HG03354 (cell line): ENCODE measurements at regions not wholly inside any gene's neighbourhood (a gene's known extent, or its start where the extent isn't known, plus 50 kb on each side); places are given as distances from the start of the nearest gene placed in this dataset.
"Not testable (repeated sequence)": the region's sequence is repeated elsewhere in the genome, so short reads cannot be mapped to it uniquely, and the experiment has no call there.

Experiments used
- ATAC-seq: cut with Tn5 transposase; IDR thresholded peaks from one replicate; pipeline ENCODE4 v1.9.1; 2021; ENCODE audit warnings: mild to moderate bottlenecking; ENCODE audit not compliant: unreplicated experiment, poor library complexity, severe bottlenecking

GRCh38 chr1:189970331-189971230 is 507.1 kb downstream of the BRINP3 start:
- no peak for ATAC-seq

GRCh38 chr1:189971656-189972055 is 506.0 kb downstream of the BRINP3 start:
- ATAC-seq: no peak

- no peak for ATAC-seq
Measured at GRCh38 chr1:189977184-189977583, 500.5 kb downstream of the BRINP3 start.

- ATAC-seq: no peak
Measured at GRCh38 chr1:189983166-189983890, 494.3 kb downstream of the BRINP3 start.

DNA sequence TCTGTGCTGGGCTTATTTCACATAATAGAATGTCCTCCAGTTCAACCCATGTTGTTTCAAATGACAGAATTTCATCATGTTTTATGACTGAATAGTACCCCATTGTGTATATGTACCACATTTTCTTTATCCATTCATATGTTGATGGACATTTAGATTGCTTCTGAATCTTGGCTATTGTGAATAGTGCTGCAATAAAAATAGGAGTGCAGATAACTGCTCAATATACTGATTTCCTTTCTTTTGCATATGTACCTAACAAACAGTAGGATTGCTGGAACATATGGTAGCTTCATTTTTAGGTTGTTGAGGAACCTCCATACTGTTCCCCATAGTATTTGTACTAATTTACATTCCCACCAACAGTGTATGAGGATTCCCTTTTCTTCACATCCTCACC is 491.1 kb downstream of the BRINP3 start:
- ATAC-seq: no peak

DNA sequence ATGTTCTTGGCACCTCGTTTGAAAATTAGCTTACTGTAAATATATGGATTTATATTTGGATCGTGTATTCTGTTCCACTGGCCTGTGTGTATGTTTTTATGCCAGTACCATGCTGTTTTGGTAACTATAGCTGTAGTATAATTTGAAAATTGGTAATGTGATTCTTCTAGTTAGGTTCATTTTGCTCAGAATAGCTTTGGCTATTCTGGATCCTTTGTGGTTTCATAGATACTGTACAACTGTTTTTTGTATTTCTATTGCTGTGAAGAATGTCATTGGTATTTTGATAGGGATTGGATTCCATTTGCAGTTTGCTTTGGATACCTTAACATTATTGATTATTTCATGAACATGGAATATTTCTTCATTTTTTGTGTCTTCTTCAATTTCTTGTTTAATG is 490.2 kb downstream of the BRINP3 start:
- ATAC-seq: no peak

DNA sequence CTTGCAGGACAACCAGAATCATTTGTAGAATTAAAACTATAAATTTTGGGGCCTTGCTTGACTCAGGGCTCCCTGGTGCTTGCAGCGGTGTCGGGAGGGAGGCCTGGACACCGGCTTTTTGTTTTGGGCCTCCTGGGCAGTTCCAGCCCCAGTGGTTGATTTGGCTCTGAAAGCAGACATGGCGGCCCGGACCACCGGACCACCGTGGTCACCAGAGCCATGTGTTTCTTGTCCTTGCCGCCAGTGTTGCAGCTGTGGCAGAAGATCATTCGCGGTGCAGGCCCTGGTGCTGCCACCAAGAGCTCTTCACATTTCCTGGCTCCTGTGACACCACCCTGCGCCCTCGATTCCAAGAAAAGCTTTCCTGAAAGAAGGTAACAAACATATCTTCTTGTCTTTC is 484.8 kb downstream of the BRINP3 start:
- no peak for ATAC-seq

DNA sequence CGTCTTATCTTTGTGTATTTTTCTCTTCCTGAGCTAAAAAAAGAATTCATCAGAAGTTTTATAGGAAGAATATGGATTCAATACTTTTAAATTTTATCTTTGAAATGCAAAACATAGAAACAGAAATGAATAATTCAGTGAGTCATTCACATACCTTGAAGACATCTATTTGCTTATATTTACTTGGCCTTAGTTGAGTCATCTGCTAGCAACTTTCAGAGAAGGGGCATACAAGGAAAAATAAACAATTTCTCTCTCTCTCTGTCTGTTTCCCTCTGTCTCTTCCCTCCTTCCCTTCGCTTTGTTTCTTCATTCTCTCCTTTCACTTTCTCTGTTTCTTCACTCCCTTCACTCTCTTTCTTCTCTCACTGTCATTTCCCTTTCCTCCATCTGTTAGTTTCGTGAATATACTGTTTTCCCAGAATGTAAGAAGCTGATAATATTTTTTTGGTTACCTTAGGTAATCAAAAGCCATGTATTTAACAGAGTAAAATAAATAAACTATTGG is 477.2 kb downstream of the BRINP3 start:
- ATAC-seq: no peak

- no peak for ATAC-seq
Measured at GRCh38 chr1:190001187-190001586, 476.5 kb downstream of the BRINP3 start.

DNA sequence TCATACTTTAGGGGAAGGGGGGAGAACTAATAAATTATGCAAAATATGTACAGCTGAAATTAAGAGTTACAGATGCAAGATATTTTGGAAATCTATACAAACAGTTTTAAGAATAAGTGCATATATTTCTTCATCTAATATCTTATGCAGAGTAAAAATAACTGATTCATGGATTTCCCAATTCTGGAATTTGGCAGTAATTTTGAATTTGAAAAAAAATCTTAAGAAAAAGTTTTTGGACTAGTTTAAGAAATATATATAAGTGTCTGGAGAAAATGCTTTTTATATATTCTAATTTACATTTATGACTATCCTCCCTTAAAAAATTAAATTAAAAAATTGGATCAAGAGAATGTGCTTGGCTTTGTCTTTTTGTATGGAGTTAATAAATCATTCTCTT is 474.3 kb downstream of the BRINP3 start:
- ATAC-seq: no peak

GRCh38 chr1:190011585-190011984 is 466.1 kb downstream of the BRINP3 start:
- no peak for ATAC-seq

GRCh38 chr1:190019151-190019550 is 458.5 kb downstream of the BRINP3 start:
- not testable (repeated sequence) for ATAC-seq

GRCh38 chr1:190019717-190020116 is 457.9 kb downstream of the BRINP3 start:
- ATAC-seq: no peak

GRCh38 chr1:190022709-190023108 is 455.0 kb downstream of the BRINP3 start:
- ATAC-seq: no peak

DNA sequence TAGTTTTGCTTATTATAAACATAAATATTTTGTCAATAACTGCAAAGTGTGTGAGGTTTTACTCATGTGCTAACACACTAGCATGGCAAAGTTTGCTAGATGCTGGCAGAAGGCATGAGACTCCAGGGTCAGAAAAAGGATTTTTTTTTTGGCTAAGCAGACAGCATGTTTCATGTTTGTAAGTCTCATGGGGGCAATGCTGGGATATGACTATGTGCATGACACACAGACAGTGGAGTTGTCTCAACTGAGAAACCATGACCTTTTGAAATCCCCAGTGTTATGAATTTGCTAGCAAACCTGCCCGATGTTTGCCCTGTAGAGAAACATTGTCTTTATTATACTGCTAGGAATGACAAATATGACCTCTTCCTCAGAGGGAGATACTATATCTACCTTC is 448.2 kb downstream of the BRINP3 start:
- ATAC-seq: no peak

GRCh38 chr1:190043655-190044054 is 434.0 kb downstream of the BRINP3 start:
- no peak for ATAC-seq

DNA sequence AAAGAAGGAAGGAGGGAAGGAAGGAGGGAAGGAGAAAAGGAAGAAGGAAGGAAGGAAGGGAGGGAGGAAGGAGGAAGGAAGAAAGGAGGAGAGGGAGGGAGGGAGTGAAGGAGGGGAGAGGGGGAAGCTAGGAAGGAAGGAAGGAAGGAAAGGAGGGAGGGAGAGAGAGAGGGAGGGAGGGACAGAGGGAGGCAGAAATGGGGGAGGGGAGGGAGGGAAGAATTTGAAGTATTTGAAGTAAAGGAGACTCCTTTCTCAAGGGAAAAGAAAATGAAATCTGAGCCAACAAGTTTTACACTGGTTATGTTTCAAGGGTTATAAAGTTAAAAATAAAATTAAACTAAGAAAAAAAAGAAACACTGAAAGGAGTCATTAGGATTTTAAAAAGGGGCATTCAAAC is 431.4 kb downstream of the BRINP3 start:
- ATAC-seq: no peak
